ENCODE measurements at regions not wholly inside any gene's neighbourhood (a gene's known extent, or its start where the extent isn't known, plus 50 kb on each side); places are given as distances from the start of the nearest gene placed in this dataset.

- TF ChIP-seq TCF12 (IDR thresholded peaks at IDR 0.05; ENCODE audit: low read depth) (no peak), MAX (IDR thresholded peaks at IDR 0.05) (no peak), REST (IDR thresholded peaks at IDR 0.05; ENCODE audit: low read depth) (no peak), ZBTB7A (IDR thresholded peaks at IDR 0.05; ENCODE audit: low read depth) (no peak), TAF1 (IDR thresholded peaks at IDR 0.05; ENCODE audit: low read depth) (no peak)
Observed at GRCh38 chr12:89203144-89203543, 149.2 kb downstream of the DUSP6 start.

- no peak for TF ChIP-seq TCF12 (IDR thresholded peaks at IDR 0.05; ENCODE audit: low read depth)
- TF ChIP-seq FOXM1 (IDR thresholded peaks at IDR 0.05; ENCODE audit: borderline replicate concordance, low read depth): no peak
- TF ChIP-seq ZBTB7A (IDR thresholded peaks at IDR 0.05; ENCODE audit: low read depth): no peak
- TF ChIP-seq EP300 (IDR thresholded peaks at IDR 0.05; ENCODE audit: borderline replicate concordance): no peak
- TF ChIP-seq EGR1 (IDR thresholded peaks at IDR 0.05): no peak
- no peak for TF ChIP-seq USF1 (IDR thresholded peaks at IDR 0.05)
- TF ChIP-seq NFIC (IDR thresholded peaks at IDR 0.05): no peak
Observed at GRCh38 chr12:89200217-89200616, 152.1 kb downstream of the DUSP6 start.

- TF ChIP-seq MAX (IDR thresholded peaks at IDR 0.05): no peak
- TF ChIP-seq TAF1 (IDR thresholded peaks at IDR 0.05; ENCODE audit: low read depth): no peak
- TF ChIP-seq REST (IDR thresholded peaks at IDR 0.05; ENCODE audit: low read depth): no peak
- TF ChIP-seq FOXM1 (IDR thresholded peaks at IDR 0.05; ENCODE audit: borderline replicate concordance, low read depth): no peak
- no peak for TF ChIP-seq ZBTB7A (IDR thresholded peaks at IDR 0.05; ENCODE audit: low read depth)
- TF ChIP-seq EGR1 (IDR thresholded peaks at IDR 0.05): no peak
- TF ChIP-seq YY1 (IDR thresholded peaks at IDR 0.05; ENCODE audit: low read depth): no peak
- TF ChIP-seq TCF12 (IDR thresholded peaks at IDR 0.05; ENCODE audit: low read depth): no peak
- TF ChIP-seq EP300 (IDR thresholded peaks at IDR 0.05; ENCODE audit: borderline replicate concordance): no peak
- TF ChIP-seq NFIC (IDR thresholded peaks at IDR 0.05): no peak
- no peak for TF ChIP-seq TEAD4 (IDR thresholded peaks at IDR 0.05)
- TF ChIP-seq CEBPB (IDR thresholded peaks at IDR 0.05): no peak
- no peak for TF ChIP-seq USF1 (IDR thresholded peaks at IDR 0.05)
Observed at GRCh38 chr12:89195470-89195869, 156.8 kb downstream of the DUSP6 start.

GRCh38 chr12:89194683-89195082 lies 157.6 kb downstream of the DUSP6 start:
- TF ChIP-seq EP300 (IDR thresholded peaks at IDR 0.05; ENCODE audit: borderline replicate concordance) (no peak), NFIC (IDR thresholded peaks at IDR 0.05) (no peak), YY1 (IDR thresholded peaks at IDR 0.05; ENCODE audit: low read depth) (no peak), EGR1 (IDR thresholded peaks at IDR 0.05) (no peak), REST (IDR thresholded peaks at IDR 0.05; ENCODE audit: low read depth) (no peak), MAX (IDR thresholded peaks at IDR 0.05) (no peak), RAD21 (IDR thresholded peaks at IDR 0.05; ENCODE audit: low read depth) (no peak), TCF12 (IDR thresholded peaks at IDR 0.05; ENCODE audit: low read depth) (no peak), CREB1 (IDR thresholded peaks at IDR 0.05; ENCODE audit: low read depth) (no peak), TAF1 (IDR thresholded peaks at IDR 0.05; ENCODE audit: low read depth) (no peak), TEAD4 (IDR thresholded peaks at IDR 0.05) (no peak), ZBTB7A (IDR thresholded peaks at IDR 0.05; ENCODE audit: low read depth) (no peak), USF1 (IDR thresholded peaks at IDR 0.05) (no peak)
